NCI-H526 treated with DMSO at 0.1 percent for 48 hours (cell line): ENCODE measurements at regions not wholly inside any gene's neighbourhood (a gene's known extent, or its start where the extent isn't known, plus 50 kb on each side); places are given as distances from the start of the nearest gene placed in this dataset.

Source experiments
- DNase-seq: peaks from one replicate; lab custom pipeline; 2025; lab: John Stamatoyannopoulos, UW

DNA sequence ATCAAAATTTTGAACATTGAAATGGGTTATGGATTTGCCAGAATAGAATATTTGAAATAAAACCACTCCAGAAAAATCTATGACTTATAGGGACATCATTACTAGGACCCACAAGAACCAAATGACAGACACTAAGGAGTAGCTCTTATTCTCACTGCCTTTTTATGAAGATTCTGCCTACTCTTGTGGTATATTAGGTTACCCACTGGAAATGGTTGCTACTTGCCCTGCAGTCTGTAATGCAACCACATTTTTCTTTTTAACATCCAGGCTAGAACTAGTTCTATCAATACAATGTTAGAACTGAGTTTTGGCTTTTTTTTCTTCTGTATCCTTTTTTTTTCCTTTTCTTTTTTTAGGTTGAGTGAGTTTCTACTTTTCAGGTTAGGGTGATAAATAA is 158.9 kb downstream of the PPP1R2C start:
- no peak for DNase-seq

DNA sequence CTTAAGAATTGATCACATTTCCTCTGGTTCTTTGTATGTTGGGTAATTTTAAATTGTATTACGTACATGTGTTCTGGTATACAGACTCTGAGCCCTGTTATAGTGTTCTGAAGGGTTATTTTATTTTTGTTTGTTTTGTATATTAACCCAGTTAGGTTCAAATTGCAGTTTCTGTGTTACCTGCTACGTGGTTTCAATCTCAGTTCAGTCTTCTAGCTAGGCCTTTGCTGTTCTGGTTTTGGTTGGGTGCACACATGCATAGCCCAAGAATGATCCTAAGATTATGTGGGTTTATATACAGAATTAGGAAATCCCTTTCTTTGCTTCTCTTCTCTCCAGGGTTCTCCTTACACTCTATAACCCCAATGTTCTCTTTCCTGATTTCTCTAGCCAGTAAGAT is 161.0 kb downstream of the PPP1R2C start:
- no peak for DNase-seq

DNA sequence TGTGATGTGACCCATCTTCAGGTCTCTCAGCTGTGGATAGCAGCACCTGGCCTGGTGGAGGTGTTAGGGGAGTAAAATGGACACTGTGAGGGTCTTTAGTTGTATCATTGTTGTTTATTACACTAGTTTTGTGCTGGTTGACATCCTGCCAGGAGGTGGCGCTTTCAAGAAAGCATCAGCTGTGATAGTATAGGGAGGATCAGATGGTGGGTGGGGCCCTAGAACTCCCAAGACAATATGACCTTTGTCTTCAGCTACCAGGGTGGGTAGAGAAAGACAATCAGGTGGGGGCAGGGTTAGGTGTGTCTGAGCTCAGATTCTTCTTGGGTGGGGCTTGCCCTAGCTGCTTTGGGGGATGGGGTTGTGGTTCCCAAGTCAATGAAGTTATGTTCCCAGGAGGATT is 162.8 kb downstream of the PPP1R2C start:
- no peak for DNase-seq

DNA sequence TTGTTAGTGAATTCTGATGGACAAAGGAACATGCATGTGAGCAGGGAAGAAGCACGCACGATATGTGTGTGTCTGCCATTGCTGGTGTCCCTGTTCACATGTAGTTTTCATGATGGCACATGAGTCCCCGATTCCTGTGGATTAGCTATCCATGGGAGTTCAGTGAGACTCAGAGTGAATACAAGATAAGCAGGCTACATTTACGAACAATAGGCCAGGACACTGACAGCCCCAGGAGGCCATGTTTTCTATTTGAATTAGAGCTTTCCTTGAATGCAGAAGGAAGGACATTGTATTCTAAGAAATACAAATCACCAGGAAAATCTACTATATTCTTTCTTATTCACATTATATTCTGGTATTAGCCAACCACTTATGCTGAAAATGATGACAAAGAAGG is 171.4 kb downstream of the PPP1R2C start:
- DNase-seq: no peak

DNA sequence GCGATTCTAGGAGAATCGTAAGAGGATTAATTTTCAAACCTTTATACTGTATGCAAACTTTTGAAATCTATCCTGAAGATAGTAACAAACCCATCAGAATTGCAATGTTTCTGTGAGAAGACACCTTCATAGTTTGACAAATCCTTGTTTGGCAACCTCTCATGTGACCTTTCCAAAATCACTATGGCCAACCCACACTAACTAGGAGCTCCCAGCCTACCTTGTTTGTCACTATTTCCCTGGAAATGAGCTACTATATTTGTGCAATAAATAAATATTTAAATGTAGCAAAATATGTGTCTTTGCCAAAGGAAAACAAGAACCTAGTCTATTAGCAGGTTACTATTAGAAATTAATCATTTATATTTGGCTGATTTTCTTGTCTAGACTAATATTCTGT is 173.7 kb downstream of the PPP1R2C start:
- no peak for DNase-seq

DNA sequence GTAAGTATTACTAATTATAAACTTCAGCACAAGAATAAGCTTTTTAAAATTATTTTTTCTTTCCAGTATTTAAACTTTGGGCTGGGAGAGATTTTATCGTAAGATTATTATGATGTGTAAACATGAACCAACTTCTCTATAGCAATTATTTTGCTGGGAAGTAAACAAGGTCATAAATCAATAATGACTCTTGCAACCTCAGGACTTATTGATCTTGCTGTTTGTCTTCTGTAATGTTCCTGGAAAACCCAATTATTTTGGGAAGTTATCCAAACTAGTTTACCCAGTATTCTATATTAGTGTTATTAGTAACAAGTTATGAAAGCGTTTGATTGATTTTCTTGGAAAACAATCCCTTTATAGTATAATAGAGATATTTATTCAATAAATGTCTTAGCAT is 174.9 kb downstream of the PPP1R2C start:
- DNase-seq: no peak

DNA sequence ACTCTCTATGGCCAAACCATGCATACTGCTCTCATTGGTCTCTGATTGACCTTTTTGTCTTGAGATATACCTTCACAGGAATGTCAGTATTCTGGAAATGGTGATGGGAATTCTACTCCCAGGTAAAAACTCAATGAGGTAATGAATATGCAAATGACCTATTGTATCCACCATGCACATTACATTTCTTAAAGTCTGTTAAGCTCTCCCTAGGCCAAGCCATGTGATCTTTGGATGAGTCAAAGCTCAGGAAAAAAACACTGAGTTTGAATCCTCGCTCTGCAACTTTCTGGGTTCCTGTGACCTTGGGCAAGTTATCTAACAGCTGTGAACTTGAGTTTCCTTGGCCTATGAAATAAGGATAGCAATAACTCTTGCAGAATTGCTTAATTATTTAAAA is 175.4 kb downstream of the PPP1R2C start:
- DNase-seq: no peak

DNA sequence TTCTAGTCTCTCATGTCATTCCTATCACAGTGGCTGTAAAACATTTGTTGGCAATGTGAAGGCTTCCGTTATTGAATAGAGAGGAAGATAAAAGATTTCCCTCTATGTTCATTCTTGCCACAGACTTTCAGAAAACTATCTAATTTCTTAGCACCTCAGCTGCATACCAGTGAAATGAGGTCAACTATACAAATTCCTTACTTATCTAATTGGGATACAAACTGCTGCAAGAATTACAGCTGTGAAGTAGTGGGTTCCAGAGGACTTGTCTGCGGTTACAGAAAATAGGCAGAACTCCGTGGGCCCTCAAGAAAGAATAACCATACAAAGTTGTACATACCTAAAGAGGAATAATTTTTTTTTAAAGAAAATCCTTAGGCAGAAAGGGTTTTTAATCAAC is 175.8 kb downstream of the PPP1R2C start:
- DNase-seq: no peak

DNA sequence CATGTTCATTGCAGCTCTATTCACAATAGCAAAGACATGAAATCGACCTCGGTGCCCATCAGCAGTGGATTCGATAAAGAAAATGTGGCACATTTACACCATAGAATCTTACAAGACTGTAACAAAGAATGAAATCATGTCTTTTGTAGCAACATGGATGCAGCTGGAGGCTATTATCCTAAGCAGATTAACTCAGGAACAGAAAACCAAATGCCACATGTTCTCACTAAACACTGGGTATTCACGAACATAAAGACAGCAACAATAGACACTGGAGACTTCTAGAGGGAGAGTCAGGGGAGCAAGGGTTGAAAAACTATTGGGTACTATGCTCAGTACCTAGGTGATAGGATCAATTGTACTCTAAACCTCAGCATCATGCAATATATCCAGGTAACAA is 180.5 kb downstream of the PPP1R2C start:
- no peak for DNase-seq

DNA sequence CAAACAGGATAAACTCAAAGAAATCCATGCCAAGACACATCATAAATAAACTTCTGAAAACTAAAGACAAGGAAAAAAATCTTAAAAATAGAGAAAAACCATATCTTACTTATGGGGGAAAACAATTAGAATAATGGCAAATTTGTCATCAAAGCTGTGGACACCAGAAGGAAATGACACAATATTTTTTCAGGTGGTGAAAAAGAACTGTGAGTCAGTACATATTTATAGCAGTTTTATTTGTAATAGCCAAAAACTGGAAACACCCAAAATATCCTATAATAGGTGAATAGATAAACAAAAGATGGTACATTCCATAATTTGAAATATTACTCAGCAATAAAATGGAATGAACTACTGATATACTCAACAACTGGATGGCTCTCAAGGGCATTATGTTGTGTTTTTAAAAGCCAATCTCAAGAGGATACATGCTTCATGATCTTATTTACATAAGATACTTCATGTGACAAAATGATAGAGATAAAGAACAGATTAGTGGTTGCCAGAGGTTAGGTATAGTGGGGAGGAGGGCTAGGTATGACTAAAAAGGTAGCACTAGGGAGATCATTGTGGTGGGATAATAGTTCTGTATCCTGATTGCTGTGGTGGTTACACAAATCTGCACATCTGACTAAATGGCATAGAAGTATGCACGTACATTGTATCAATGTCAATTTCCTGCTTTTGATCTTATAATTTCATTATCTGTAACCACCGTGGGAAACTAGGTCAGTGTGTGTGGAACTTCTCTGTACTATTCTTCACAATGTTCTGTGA is 191.9 kb downstream of the PPP1R2C start:
- no peak for DNase-seq

DNA sequence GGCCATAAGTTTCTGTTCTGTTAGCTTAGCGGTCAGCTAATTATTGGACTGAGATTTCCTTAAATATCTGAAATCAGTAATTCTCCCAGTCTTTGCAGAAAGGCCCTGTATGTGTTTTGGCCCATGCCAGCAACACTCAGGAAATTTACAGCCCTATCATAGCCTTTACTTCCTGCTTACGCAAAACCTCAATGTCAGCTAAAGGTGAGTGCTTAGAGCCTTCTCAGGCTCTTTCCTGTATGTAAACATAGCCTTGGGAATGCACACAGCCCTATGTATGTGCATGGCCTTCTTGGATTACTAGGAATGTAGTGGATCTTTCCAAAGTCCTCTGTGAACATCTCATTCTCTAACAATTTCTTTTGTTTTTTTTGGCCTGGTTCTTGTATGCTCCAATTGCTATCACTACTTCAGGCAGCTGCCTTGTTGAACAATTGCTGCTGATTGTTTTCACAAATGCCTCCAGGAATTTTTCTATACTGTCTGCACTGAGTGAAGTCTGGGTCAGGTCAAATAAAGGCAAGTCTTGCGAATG is 200.0 kb downstream of the PPP1R2C start:
- DNase-seq: no peak

DNA sequence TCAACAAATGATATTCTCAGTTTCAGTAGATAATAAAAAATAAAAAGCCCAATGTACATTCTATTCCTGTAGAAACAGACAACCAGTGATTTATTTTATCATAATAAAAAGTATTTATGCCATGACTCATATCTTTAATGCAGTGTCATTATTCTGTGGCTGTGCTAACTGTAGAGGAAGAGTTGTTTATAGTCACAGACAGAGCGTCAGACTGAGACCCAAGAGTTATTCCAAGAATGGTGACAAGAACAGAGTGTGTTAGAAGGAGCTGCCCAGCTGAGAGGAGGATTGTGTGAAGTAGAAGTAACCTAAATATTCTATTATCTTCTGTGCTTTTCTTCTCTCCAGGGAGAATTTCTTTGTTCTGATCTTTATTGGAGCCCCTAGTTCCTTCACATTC is 210.7 kb downstream of the PPP1R2C start:
- no peak for DNase-seq

DNA sequence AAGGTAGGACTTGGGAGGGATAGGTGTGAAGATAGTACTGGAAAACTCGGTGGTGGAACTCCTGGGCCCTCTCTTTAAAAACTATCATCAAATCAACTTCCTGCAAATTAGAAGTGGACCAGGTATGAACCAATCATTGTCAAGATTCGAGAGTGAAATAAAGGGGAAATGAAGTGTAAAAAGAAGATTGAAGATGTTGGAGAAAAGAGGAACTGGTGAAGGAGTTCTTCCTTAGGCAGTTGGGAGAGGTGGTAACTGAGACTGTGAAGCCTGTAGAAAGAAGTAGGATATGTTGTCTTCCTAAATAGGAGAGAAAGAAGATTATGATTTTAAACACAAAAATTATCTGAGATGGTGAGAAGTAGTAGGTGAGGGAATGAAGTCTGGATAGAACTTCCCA is 212.2 kb downstream of the PPP1R2C start:
- DNase-seq: no peak

DNA sequence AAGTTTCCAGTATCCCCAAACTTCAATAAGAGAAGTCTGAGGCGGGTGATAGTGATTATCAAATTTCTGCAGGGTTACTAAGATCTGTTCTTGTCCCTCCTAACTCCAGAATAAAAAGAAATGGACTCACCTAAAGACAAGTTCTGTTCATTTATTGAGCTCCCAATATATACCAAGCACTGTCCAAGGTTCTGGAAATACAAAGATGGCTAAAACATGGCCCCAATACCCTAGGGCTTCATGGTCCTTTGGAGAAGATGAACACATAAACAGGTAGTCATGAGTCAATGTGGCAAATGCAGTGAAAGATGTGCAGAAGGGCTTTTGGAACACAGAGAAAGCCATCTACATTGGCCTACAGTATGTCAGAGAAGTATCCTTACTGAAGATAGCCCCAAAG is 231.2 kb downstream of the PPP1R2C start:
- no peak for DNase-seq

DNA sequence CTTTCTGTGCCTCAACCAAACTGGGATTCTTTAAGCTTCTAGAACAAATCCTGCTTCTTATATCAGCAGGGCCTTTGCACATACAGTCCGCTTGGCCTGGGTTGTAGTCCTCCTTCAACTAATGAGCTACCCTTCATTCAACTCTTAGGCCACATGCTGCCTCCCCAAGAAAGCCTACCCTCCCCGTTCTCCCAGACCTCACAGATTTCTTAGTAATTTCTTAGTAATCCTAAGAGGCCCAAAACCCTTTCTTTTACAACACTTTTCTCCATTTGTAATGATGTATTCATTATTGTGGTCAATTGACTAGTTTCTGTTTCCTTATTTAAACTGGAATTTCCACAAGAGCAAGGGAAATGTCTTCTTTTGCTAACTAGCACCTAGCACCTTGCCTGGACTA is 233.1 kb downstream of the PPP1R2C start:
- no peak for DNase-seq

DNA sequence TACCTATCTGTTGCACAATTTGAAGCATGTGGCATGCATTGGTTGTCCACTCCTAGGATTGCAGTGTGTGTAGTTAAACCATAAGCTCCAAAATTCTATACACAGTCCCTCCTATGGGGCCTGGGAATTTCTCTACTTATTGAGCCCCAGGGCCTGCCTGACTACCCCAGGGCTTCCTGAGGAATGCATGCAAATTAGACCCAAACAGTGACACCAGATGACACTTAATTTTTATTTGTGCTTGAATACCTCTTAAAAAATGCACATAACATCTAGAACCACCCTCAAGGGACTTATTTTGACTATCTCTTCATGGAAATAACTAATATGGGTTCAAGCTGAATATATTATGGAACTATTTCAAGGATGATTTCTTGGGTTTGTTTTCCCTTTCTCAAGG is 236.4 kb downstream of the PPP1R2C start:
- DNase-seq: no peak

DNA sequence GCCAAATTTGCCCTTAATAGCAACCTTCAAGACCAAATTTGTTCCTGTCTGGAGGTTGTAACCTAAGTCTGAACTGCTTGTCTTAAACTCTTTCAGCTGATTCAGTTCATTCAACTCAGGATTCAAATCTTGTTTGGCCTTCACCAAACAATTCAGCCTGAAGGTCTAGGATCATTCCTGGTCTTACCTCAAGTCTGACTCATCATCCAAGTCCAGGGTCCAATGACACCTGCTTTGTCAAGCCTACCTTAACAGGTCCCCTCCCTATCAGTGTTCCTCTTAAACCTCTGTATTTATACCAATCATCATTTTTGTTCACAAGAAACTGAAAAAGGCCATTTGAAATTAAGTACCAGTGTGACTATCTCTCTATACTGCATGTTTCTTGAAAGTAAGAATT is 237.8 kb downstream of the PPP1R2C start:
- DNase-seq: no peak

DNA sequence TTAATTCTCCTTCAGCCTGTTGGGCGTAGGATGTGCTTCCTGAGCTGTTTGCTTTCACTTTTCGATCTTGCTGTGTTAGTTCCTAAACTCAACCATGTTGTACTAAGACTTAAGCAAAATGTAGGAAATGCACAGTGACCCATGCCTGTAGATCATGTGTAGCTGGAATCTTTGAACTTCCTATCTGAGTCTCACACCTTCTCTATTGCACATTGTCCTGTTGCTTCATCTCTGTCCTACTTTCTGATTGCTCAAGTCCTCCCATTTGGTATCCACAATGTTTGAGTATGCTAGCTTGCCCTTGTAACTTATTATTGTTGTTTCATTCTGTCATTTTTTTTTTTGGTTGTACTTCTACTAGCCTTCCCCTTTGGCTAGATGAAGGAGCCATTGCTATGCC is 239.6 kb downstream of the PPP1R2C start:
- no peak for DNase-seq

DNA sequence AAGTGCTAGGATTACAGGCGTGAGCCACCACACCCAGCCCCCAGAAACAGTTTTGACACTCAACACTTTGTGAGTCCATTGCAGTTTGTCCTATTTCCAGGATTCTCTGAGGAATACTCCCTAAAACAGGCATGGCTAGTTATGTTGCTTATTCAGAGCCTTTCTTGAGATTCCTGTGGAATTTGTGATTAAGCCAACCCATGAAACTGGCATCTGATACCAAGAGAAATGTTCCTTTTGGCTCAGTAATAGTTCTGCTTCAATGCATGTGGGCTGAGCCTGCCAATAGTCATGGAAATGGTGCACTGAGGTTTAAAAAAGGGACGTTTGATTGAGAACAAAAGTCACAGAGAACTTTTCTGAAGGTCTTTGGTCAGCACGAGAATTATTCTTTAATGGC is 241.7 kb downstream of the PPP1R2C start:
- no peak for DNase-seq

DNA sequence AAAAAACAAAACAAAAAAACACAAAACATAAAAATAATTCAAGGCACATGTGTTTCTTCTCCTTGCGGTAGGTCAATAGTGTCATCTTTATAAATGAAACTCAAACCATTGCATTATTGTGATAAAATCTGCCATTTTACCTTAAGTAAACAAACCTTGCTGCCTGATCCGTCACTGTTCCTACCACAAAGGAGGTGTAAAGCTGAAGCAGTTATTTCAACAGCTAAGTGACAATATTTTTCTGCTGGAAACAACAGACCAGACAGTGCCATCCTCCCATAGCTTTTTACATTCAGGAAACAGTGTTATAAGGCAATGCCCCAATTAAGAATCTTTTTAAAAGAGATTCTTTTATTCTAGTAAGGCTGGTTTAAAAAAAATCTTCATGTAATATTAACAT is 242.7 kb downstream of the PPP1R2C start:
- no peak for DNase-seq

DNA sequence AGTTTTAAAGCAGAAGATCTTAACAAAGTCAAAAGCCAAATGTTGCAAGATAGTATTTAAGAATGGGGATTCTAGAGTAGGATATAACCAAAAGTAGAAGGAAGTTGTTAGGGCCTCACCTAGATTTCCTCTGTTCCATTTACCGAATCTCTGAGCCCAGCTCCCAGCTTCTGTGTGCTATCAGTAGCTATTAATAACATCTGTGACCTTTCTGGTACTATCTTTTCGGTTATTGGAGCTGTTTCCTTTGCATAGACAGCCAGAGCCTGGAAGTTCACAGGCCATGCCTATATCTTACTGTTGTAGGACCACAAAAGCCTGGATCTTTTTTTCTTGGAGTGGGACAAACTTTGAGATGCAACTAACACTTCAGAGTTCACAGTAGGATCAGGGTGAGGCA is 244.2 kb downstream of the PPP1R2C start:
- no peak for DNase-seq

DNA sequence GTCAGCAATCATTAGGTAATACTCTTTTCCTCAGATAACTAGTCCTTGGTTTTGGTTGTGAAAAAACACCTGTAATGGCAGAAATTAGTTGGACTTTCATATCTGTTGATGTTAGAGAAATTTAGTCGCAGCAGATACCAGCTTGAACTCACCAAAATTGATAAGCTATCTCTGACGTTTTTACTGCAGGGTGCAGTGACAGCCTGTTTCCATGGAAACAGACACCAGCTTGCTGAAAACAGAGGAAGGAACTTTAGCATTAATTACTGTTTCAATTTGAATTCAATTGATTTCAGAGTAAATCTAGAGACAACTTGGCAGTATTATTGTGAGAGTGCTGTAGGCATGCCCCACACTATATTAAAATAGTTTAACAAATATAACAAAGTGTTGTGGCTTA is 246.5 kb downstream of the PPP1R2C start:
- DNase-seq: no peak

DNA sequence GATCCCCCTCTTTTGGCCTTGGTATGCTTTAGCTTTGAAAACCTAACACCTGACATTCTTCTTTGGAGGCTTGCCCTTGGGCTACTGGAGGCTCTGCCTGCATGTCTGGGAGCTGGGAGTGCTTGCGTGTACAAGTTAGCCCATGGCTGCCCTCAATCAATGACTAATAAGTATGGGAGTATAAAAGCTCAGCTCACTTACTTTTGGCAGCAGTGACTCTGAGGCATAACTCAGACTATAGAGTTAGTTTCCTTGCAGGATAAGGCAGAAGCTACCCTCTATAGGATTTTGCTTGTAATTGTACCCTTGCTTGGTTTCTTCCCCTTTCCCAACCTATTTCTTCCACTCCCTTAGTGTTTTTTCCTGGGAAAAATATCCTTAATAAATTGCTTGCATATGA is 247.9 kb downstream of the PPP1R2C start:
- DNase-seq: no peak

DNA sequence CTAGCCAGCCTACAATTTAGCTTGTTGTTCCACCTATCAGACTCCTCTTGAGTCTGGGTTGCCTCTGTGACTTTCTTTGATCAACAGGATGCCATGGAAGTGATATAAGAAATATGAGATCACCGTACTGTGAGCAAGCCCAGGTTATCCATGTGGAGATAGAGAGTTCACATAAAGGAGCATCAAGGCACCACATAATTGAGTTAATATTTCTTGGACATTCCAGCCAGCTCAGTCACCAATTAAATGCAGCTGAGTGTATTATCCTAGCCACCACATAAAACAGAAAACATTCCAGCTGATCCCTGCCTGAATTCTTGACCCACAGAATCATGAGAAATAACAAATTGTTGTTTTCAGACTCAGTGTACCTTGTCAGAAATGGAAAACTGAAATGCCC is 253.6 kb downstream of the PPP1R2C start:
- DNase-seq: no peak
